Cerebellar cortex (tissue), 1 donor: ENCODE measurements at regions not wholly inside any gene's neighbourhood (a gene's known extent, or its start where the extent isn't known, plus 50 kb on each side); places are given as distances from the start of the nearest gene placed in this dataset.
A peak's percentile ranks its signal among the peaks of the same experiment; 100 is the strongest.
"Not testable (repeated sequence)": the region's sequence is repeated elsewhere in the genome, so short reads cannot be mapped to it uniquely, and the experiment has no call there.

Experiments used
- DNase-seq: peaks from one replicate; pipeline ENCODE4 v3.0.0-alpha.2; 2015; ENCODE audit warnings: low spot score

GRCh38 chr6:140537834-140538705 is 1163.6 kb upstream of the CITED2 start:
- DNase-seq, result peak; percentile 87

- DNase-seq, result peak; percentile 74
Measured at GRCh38 chr6:140537211-140537610, 1162.8 kb upstream of the CITED2 start.

GRCh38 chr6:140535511-140535910 is 1161.1 kb upstream of the CITED2 start:
- DNase-seq, result no peak

GRCh38 chr6:140533526-140533925 is 1159.1 kb upstream of the CITED2 start:
- DNase-seq, result no peak

- DNase-seq, result no peak
Measured at GRCh38 chr6:140504776-140505175, 1130.3 kb upstream of the CITED2 start.

GRCh38 chr6:140500849-140501248 is 1126.4 kb upstream of the CITED2 start:
- no peak for DNase-seq

GRCh38 chr6:140499607-140500006 is 1125.2 kb upstream of the CITED2 start:
- no peak for DNase-seq

- DNase-seq, result no peak
Measured at GRCh38 chr6:140494321-140495108, 1120.1 kb upstream of the CITED2 start.

- not testable (repeated sequence) for DNase-seq
Measured at GRCh38 chr6:140493470-140493869, 1119.0 kb upstream of the CITED2 start.

GRCh38 chr6:140490081-140490480 is 1115.6 kb upstream of the CITED2 start:
- DNase-seq, result no peak

GRCh38 chr6:140487586-140487985 is 1113.1 kb upstream of the CITED2 start:
- no peak for DNase-seq

- DNase-seq, result no peak
Measured at GRCh38 chr6:140486450-140487361, 1112.3 kb upstream of the CITED2 start.

GRCh38 chr6:140485740-140486449 is 1111.4 kb upstream of the CITED2 start:
- DNase-seq, result no peak

- DNase-seq, result no peak
Measured at GRCh38 chr6:140480852-140481251, 1106.4 kb upstream of the CITED2 start.

- DNase-seq, result no peak
Measured at GRCh38 chr6:140478631-140479030, 1104.2 kb upstream of the CITED2 start.

- DNase-seq, result peak; percentile 8
Measured at GRCh38 chr6:140475086-140475485, 1100.6 kb upstream of the CITED2 start.

GRCh38 chr6:140464720-140465119 is 1090.3 kb upstream of the CITED2 start:
- no peak for DNase-seq

- no peak for DNase-seq
Measured at GRCh38 chr6:140463312-140463710, 1088.9 kb upstream of the CITED2 start.

GRCh38 chr6:140462453-140463311 is 1088.2 kb upstream of the CITED2 start:
- peak; percentile 25 for DNase-seq

GRCh38 chr6:140462076-140462452 is 1087.6 kb upstream of the CITED2 start:
- DNase-seq, result no peak
